NCI-H526 treated with DMSO at 0.1 percent for 48 hours (cell line): ENCODE measurements at regions not wholly inside any gene's neighbourhood (a gene's known extent, or its start where the extent isn't known, plus 50 kb on each side); places are given as distances from the start of the nearest gene placed in this dataset.

Experiments
- DNase-seq: peaks from one replicate; lab custom pipeline; 2025; lab: John Stamatoyannopoulos, UW

DNA sequence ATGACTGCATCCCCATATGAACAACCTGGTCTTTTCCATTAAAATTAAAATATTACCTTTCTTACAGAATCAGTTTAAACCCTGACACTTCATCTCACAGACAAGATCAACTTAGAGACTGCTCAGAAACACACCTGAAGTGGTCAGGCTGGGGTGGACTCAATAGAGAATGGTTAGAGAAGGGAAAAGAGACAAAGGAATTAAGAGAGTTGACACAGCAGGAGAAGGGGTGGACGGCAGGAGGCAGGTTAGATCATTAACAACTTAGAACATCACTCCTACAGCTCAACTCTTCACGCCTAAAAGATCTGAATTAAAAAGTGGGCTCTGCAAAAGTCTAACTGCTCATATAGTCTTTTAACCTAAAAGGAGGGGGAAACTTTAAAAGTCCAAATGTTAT, 157.7 kb upstream of the COL1A2 start:
- no peak for DNase-seq

DNA sequence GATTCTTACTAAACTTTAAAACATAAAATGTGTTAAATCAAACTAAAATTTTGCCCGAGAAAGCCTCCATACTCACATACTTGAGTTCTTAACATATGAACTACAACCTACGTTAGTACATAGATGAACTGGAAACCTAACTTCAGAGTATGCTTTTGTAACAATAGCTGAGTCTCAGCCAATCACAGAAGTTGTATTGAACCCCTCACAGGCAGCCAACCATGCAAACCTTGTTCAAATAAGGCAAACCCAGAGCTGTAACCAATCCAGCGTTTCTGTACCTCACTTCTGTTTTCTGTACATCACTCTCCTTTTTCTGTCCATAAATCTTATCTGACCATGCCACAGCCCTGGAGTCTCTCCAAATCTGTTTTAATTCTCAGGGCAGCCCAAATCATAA, 157.3 kb upstream of the COL1A2 start:
- DNase-seq: no peak

DNA sequence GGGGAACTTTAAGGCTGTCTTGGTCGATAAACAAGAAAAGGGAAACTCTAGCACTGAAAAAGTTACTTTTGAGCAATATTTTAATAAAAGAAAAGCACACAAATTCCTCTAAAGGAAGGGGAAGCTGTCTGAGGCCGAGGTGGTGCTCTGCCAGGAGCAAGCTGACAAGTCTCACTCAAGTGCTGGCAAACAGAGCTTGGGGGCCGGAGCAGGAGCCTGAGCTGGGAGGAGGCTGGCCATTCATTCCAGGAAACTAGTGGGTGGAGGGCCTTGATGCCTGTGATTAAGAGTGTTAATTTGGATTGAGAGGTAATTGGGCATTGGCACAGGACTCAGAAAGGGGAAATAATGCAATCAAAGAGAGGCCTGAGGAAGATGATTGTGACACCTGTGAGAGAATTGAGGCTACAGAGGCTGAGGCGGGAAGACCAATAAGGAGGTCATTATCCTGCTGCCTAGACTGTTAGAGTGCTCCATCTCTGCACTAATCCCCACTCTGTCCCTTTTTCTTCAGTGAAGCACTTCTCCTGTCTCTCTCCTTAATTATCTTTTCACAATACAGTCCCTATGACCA, 154.9 kb upstream of the COL1A2 start:
- DNase-seq: no peak

DNA sequence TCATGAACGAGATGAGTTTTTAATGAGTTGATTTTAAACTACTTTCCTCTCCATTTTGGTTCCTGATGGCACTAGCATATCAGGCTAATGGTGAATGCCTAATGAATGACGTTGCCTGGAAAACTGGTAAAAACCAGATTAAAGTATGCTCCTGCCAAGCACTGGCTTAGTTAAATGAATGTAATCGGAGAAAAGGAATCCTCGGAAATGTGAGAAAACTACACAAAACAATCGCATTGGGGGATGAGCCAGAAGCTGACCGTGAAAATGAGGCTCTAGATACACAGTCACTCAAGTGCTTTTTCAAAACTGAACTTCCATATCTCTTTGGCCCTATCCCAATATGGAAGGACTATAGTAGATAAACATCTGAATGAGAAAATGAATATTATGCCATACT, 153.8 kb upstream of the COL1A2 start:
- no peak for DNase-seq

DNA sequence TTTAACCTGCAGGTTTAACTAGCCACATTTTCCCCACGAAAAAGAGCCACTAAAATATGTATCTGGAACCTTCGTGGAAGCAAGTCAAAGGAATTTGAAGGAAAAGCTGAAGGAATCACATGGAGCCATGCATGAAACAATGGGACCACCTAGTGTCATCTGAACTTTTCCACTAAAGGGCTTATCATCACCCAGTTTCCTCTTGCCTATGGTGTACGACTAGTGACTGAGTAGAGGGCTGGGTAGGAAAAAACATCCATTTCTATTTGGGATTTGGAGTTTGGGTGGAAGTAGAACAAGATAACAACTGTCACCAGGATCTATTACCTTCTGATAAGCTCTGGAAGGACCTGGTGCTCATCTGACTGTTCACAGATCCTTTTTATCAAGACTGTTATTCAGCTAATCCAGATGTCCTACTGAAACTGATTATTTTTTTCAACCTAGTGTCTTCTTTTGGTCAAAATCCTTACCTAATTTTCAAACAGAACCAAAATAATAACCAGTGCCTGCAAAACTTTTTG, 153.2 kb upstream of the COL1A2 start:
- DNase-seq: no peak

DNA sequence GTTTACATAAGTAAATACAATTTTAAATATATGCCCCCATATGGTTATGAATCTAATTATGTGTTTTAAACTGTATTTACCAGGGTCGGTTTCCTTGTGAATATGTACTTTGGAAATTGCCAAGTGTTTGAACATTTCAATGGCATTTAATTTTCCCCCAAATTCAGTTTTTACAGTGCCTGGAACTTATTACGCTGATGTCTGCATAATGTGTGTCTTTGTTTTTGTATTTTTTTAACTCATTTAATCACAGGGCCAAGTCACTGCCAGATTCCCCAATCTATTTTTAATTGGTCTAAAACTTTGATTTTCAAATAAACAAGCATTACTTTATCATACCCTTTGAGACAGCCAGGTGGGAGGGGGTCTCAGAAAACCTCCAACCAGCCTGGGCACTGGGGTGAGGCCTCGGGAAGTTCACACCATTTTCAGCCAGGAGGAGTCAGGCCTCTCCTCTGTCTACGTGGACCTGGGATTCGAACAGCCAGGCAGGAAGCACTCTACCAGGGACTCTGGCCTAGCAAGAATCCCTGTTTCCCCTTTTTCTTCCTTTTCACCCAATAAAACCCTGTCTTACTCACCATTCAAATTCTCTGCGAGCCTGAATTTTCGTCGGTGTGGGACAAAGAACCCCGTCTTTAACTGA, 151.5 kb upstream of the COL1A2 start:
- DNase-seq: no peak

DNA sequence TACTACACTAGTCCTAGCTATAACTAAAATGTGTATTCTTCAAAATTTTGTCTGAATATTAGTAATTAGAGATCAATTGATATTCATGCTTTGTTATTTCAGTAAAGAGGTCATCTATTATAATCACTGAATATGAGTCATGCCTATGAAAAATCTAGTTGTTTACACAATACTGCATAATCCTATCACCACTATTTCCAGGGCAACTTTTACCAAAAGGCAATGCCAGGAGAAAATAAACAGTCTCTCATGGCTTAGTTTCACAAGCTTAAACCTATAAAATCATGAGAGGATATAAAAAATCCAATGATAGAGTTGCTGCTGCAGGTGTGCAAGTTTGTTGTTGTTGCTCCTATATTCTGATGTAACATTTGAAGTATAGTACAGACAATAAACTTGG, 149.9 kb upstream of the COL1A2 start:
- DNase-seq: no peak

DNA sequence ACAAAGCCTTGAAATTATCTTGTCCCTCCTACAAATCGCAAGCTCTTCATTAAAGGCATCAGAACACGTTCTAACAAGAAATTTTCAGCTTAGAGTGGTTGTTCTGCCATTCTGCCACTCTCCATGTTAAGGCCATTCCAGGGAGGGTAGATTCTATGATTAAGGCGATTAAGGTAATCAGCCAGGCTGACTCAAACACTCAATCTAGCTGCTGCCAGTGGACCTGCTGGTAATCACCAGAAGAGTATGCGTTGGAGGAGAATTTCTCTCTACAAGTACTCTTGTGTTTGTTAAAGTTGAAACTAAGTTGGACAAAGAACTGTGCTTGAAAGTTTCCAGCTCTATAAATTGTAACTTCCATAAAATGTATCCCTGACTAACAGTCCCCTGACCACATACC, 149.2 kb upstream of the COL1A2 start:
- no peak for DNase-seq

DNA sequence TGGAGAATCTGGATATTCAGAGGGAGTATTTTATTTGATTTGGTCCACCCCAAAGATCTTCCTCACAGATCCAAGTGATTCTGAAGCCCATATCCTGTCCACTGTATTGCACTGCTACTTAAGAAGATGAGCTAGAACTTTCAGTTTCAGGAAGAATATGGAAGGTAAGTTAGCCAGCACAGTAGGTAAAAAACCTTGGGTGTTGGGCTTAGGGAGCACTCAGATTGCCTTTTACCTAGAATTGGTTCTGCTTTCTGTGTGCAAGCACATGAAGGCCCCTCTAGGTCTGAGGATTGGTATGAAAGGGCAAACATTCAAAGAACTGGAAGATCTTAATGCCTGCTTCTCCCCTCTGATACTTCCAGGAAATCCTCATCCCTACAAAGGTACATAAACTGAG, 146.7 kb upstream of the COL1A2 start:
- DNase-seq: no peak

DNA sequence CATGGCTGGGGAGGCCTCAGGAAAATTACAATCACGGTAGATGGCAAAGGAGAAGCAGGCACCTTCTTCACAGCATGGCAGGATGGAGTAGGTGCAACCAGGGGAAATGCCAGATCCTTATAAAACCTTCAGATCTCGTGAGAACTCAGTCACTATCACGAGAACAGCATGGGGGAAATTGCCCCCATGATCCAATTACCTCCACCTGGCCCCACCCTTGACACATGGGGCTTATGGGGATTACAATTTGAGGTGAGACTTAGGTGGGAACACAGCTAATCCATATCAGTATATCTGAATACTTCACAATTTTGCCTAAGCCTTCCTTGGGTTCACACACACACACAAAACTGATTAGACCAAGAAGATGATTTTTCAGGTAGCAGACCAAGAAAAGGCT, 145.1 kb upstream of the COL1A2 start:
- no peak for DNase-seq

DNA sequence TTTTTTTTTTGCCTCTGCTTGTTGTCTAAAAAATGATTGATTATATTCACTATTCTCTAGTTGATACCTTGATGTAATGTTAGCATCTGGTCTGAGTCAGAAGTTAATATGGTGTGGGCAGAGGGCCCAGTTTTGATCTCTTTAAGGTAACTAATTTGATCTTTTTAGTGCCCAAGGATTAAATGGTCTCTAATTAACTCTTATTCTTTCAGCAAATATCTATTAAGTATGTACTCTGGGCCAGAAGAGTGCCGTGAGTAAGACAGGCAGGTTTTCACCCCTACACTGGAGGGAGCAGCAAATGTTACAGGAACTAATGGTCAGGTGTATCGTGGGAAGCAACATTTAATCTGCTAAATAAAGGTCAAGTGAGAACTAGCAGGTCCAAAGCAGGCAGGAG, 144.6 kb upstream of the COL1A2 start:
- no peak for DNase-seq

DNA sequence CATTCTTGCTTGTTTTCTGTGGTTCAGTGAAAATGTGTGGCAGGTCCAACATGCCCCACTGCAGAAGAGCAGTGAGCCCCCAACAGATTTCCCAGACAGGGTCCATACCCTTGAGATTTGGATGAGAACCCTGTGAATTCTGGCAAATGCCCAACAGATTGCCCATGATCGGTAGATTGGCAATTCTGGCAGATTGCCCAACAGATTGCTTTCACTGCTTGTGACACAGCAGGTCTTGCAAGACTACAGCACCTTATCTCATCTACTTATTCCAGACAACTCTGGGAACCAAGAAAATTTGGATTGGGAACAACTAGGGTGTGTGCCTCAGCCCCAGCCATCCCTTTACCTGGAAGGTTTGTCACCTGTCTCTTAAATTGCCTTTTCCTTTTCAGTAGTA, 143.7 kb upstream of the COL1A2 start:
- no peak for DNase-seq

DNA sequence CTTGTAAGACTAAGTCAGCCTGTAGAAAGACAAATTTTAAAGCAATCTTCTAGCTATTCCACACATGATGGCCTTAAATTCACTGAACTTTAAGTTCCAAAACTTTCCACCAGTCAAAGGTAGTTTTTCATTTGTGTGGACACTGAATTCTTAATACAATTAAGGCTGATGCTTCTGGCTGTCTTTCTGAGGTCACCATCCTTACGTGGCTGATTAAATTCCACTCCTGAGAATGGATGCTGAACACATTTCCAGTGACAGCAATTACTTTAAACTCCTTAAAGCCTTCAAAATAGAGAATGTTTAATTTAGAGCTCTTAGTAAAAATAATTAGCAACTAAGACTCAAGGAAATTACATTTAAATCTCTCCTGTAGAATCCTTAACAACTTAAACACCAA, 142.6 kb upstream of the COL1A2 start:
- no peak for DNase-seq

DNA sequence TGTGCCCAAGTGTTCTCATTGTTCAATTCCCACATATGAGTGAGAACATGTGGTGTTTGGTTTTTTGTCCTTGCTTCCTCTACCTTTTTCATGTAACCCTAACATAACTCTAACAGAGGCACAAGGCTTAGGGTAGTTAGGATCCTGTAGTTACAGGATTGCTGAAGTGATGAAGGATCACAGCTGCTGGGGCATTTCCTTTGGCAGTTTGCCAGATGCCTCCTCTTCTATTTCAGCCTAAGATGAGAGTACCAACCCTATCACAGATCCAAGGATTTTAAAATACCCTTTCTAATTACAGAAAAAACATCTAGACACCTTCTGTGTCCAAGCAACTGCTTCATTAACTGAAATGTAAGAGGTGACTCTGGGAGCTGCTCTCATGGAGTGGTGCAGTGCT, 141.7 kb upstream of the COL1A2 start:
- DNase-seq: no peak

DNA sequence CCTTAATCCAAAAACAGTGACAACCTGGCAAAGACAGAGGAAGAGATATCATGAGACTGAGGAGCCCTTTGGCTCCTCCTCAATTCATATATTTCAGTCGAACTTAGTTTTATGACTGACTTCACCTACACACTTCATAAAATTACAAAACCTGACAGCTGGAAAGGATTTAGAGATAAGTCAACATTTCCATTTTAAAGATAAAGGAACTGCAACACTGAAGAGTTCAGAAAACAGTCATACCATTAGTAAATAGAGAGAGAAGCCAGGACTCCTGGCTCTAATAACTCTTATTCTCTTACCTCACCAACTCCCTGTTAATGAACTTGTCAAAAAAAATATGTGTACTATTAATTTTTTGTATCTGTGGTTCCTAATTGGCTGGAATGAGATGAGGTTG, 141.0 kb upstream of the COL1A2 start:
- DNase-seq: no peak

DNA sequence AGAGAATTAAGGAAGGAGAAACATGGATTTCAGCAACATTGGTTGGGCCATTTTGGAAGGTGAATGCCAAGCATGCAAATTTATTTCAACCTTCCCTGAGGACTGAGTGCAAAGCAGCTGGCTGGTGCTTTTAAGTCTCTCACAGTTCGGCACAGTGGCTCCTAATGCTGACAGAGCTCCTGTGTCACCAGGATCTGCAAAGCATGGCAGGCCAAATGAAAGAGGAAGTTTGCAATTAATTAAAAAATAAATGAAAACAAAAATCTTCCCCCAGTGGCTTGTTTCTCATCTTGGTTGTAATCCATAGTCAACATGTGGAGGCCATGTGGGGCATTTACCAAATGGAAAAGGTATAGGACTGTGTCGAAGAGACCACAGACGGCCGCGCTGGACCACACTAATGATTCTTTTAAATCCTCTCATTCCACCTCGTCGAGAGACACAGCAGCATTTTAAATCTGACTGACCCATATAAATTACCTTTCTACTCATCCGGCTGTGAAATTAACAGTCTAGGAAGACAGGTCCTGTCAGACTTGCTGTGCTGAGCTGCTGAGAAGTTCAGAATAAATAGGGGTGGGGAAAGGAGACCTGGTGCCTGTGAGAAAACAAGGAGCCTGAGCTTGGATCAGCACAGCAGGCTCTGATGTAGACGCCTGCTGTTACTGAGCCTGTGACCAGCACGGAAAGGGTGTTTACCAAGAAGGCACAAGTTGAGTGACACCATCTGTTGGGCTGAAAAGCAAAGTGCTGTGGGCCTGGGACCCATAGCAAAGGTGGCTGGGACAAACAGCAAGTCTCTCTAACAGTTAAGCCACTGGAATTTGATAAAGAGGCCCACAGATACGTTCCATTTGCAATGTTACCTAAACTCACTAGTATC, 136.0 kb upstream of the COL1A2 start:
- no peak for DNase-seq

DNA sequence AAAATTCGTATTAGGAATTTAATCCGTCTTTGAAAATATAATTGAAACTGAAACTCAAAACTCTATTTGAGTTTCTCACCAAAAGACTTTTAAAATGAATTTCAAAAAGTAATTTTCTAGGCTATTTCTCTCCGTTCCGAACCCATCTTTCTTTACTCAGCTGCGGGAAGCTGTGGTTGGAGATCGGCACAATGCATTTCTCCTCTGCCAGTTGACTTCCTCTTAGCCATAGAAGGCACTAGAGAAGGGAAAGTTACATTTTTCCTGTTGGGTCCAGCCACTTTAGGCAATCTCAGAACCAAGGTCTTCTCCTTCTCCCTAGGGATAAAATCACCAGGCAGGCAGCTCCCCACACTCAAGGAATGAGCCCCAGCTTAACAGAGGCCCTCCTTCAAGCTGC, 133.6 kb upstream of the COL1A2 start:
- DNase-seq: no peak

DNA sequence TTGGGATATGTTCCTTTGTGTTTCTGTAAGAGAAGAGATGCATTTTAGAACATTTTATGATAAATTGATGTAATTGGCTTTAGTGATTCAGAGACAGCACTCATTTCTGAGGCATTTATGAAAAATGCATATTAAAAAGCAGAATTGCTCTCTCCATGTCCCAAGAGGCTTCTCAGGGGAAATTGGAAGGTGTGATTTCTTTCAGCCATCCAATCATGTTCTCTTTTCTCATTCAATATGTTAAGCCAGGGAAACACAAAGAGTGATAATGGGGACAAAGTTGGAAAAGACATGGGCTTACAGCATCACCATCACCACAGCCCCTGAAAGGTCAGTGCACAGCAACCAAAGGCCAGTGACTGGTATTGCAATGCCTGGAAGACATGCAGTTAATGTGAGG, 129.9 kb upstream of the COL1A2 start:
- DNase-seq: no peak

DNA sequence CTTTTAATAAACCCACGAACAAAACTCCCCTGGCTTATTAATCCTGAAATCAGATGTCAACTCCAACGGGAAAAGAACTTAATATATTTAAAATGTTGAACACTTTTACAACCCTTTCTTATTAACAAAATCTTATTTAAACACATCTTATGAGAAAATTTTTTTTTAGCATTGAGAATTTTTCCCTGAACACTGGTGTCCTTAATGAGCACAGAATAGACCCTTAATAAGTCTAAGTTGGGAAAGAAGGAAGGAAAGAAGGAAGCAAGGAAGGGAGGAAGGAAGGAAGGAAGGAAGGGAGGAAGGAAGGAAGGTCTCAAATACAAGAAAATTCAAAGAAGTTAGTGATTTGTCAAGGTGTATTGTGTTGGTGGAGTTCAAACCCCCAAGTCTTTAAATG, 129.2 kb upstream of the COL1A2 start:
- no peak for DNase-seq

DNA sequence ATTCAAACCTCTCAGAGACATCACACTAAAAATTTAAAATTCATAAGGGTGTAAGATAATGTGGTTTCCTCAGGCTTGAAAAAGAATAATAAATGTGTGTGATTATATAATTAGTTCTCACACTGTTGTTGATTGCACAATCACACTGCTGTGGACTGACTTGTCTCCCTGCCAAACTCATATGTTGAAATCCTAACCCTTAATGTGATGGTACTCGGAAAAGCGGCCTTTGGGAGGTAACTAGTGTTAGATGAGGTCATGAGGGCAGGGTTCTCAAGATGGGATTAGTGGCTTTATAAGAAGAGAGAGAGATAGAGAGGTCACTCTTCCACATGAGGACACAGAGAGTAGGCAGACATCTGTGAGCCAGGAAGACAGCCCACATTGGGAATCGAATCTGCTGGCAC, 128.5 kb upstream of the COL1A2 start:
- no peak for DNase-seq

DNA sequence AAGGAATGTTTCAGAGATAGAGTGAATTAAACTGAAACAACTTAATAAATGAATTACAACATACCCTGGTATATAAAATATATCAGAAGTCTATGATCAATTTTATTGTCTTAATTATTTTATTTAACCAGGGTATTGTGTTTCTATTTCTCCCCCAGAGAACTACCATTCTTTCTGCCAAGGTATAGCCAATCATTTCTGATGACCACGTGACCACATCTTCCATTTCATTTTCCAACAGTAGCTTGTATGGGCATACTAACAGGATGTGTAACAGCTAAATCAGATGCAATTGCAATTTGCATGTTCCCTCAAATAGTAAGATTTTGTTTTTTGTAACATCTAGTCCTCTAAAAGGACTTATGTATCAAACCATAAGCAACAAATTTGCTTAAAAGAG, 123.9 kb upstream of the COL1A2 start:
- DNase-seq: no peak

DNA sequence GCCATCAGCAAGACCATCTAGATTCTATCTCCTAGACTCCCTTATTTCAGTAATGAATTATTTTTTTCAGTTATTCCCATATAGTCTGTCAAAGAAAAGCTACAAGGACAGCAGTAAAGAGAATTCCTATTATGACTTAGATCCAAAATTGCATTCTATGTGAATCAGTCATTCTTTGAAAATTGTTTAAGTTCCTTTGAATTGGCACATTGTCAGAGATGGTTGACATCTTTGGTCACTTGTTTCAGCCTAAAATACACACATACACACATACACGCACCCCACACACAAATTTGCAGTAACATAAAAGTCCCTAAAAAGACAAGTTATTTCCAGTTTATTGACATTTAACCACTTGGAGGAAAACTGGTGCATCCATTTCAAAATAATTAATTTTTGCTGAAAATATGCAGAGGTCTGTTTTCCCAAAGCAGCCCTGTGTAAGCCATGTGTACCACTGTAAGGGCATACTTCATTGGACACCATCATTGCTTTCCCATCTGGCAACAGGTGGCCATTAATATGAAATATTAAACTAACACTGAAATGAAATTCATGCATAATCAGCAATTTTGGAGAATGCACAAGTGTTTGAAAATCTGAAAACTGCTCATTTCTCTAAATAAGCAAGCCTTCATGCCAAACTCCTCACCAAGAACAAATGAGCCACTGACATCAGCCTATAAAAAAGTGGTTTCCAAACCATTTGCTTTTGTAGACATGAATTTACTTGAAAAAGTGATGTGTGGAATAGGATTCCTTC, 121.7 kb upstream of the COL1A2 start:
- DNase-seq: no peak

DNA sequence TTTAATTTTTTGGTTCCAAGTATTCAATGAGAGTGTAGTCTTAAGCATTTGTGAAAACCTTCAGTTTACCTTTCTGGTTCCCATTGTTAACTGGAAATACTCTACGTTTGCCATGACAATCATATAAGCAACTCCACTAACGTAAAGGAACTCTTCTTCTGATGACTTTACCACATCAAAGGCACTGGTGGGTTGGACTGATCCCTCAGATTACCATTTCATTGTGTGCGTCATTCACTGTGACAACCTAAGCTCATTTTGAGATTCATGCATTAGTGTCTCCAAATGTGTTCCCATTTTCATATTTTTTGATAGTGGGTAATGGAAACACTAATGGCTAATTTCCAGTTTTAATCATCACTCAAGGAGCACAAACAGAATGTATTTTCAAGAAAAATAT, 119.9 kb upstream of the COL1A2 start:
- no peak for DNase-seq
